UCSD-AML1 (cell line): ENCODE measurements at regions not wholly inside any gene's neighbourhood (a gene's known extent, or its start where the extent isn't known, plus 50 kb on each side); places are given as distances from the start of the nearest gene placed in this dataset.
"Not testable (repeated sequence)": the region's sequence is repeated elsewhere in the genome, so short reads cannot be mapped to it uniquely, and the experiment has no call there.

Experiments used
- DNase-seq: peaks from one replicate; lab custom pipeline; 2025; ENCODE audit not compliant: unreplicated experiment; lab: John Stamatoyannopoulos, UW

GRCh38 chr1:10910681-10911489 is 101.6 kb upstream of the TARDBP start:
- DNase-seq, result no peak

GRCh38 chr1:10911490-10912166 is 100.8 kb upstream of the TARDBP start:
- no peak for DNase-seq

- DNase-seq, result no peak
Observed at GRCh38 chr1:10912441-10912840, 100.0 kb upstream of the TARDBP start.

- DNase-seq, result no peak
Observed at GRCh38 chr1:10914056-10914455, 98.4 kb upstream of the TARDBP start.

GRCh38 chr1:10915594-10915993 is 96.9 kb upstream of the TARDBP start:
- DNase-seq, result no peak

GRCh38 chr1:10916311-10916710 is 96.1 kb upstream of the TARDBP start:
- DNase-seq, result no peak

- no peak for DNase-seq
Observed at GRCh38 chr1:10916991-10917390, 95.5 kb upstream of the TARDBP start.

- DNase-seq, result no peak
Observed at GRCh38 chr1:10917513-10918454, 94.7 kb upstream of the TARDBP start.

GRCh38 chr1:10918531-10918930 is 93.9 kb upstream of the TARDBP start:
- DNase-seq, result no peak

GRCh38 chr1:10920063-10920626 is 92.3 kb upstream of the TARDBP start:
- no peak for DNase-seq

- not testable (repeated sequence) for DNase-seq
Observed at GRCh38 chr1:10922315-10923060, 90.0 kb upstream of the TARDBP start.

GRCh38 chr1:10924030-10924429 is 88.4 kb upstream of the TARDBP start:
- no peak for DNase-seq

- no peak for DNase-seq
Observed at GRCh38 chr1:10928654-10929053, 83.8 kb upstream of the TARDBP start.

GRCh38 chr1:10932088-10932487 is 80.4 kb upstream of the TARDBP start:
- DNase-seq, result no peak

- DNase-seq, result no peak
Observed at GRCh38 chr1:10934150-10934818, 78.2 kb upstream of the TARDBP start.

- no peak for DNase-seq
Observed at GRCh38 chr1:10935246-10935645, 77.2 kb upstream of the TARDBP start.

- no peak for DNase-seq
Observed at GRCh38 chr1:10935724-10936123, 76.7 kb upstream of the TARDBP start.

- no peak for DNase-seq
Observed at GRCh38 chr1:10936998-10937901, 75.2 kb upstream of the TARDBP start.
